NCI-H1694 (cell line): ENCODE measurements at regions not wholly inside any gene's neighbourhood (a gene's known extent, or its start where the extent isn't known, plus 50 kb on each side); places are given as distances from the start of the nearest gene placed in this dataset.

Source experiments
- DNase-seq: peaks from one replicate; lab custom pipeline; 2025; lab: John Stamatoyannopoulos, UW

DNA sequence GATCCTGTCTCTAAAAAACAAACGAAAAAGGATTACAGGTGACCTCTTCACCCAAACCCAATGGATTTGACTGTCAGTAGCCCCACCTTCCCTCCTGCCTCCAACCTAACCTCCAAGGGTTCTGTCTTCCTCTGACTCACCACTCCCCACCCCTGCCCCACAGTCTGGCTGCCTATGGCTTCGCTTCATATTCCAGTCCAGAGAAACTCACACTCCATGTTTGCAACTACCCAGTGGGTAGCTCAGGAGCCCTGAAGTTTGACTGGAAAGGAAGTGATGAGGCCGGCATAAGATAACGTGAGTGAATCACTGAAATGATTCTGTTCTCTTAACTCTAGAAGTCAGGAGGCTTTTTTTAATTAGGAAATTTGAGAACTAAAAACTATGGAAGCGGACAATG, 303.9 kb downstream of the FOXO1 start:
- no peak for DNase-seq

DNA sequence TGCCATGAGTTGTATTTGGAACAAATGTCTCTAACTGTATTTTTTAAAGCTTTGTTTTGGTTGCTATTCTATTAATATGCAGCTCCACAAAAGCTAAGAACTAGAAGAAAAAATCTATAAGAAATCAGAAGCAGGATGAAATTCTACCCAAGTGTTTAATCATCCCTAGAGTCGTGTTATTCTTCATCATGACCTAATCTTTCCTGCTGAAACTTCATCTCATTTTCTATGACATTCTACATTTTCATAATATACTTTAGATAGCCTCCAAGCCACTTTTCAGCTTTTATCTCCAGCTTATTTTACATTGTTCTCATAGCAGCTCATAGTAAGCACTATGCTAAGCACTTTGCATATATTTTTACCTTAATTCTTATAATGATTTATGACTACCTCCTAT, 302.8 kb downstream of the FOXO1 start:
- no peak for DNase-seq

DNA sequence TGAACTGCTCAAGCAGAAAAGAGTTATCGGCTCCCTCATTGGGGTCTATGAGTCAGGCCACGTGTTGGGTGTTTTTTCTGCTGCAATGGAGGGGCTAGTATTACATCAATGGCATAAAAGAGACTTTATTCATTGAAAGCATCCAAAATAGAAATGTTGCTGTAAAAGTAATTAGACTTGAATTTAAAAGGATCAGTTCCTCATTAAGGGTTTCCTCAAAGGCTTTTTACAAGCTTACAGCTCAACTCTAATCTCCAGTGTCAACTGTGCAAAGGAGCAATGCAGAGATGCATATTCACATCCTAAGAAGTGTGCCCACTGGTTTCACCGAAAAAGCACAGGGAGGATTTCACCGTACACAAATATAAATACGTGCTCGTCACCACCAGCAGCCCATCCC, 300.3 kb downstream of the FOXO1 start:
- no peak for DNase-seq

DNA sequence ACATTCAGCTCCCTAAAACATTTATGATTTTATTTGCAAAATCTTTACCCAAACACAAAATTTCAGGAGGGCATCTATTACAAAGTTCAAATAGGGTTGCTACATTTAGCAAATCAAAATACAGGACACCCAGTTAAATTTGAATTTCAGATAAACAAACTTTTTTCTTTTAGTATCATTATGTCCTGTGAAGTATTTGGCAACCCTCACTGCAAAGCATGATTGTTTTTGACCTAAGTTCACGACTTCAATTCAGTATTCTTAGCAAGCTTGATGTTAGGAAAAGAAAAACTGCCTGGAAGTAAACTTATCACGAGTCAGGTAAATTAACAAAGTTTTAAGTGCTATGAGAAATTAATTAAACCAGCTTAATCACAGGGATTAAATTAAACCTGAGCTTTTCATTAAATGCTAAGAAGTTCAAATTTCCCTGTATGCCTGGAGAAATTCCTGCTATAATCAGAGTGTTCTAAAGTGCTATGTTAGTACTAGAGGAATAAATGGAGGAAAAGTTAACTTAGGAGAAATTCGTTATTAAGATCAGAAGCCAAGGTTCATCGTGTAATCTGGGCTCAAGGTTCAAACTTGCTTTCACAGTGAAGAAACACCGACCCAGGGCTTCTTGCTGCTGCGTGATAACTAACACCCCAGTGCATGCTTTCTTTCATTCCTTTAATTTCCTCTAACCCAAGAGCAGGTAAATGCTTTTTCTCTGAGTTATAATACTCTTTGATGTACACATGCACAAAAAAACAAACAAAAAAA, 298.1 kb downstream of the FOXO1 start:
- no peak for DNase-seq

DNA sequence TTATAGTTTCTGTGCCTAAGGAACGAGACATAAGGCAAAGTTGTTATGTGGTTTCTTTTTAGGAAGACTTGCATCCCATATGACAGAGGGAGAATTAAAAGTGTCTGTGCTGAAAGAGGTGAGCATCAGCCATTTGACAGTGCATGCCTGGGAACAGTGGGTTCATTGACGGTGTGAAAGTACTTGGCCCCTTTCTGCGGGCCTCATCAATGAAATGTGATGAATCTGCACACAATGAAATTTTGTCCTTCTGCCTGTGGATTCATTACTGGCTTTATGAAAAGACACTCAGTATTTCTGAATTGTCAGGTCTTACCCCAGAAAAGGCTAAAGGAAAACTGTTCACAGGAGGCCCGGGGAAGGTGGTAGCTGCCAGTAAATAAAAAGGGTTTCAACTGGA, 295.8 kb downstream of the FOXO1 start:
- DNase-seq: no peak

DNA sequence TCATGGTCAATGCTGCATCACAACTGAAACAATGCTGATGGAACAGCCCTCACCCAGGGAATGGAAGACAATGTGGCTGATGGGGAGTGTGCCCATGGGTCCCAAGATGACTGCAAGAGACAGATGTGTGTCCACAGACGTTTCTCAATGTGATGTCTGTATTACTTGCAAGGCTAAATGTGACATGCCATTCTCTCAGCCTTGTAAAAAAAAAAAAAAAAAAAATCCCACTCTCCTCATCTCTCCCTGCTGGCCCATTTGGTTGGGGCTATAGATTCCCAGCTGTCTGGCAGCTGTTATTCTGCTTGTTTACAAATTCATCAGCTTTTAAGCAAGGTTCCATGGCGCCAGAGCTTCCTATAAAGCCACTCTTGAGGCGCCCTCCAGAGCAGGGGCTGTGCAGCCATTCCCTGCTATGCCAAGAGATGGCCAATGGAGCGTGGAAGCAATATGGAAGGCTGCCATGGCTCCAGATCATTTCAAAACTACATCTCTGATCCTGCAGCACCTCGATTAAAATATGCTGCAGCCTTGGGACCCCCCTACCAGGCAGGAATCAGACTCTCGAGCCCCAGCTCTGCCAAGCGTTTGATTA, 294.8 kb downstream of the FOXO1 start:
- DNase-seq: peak; percentile 99

DNA sequence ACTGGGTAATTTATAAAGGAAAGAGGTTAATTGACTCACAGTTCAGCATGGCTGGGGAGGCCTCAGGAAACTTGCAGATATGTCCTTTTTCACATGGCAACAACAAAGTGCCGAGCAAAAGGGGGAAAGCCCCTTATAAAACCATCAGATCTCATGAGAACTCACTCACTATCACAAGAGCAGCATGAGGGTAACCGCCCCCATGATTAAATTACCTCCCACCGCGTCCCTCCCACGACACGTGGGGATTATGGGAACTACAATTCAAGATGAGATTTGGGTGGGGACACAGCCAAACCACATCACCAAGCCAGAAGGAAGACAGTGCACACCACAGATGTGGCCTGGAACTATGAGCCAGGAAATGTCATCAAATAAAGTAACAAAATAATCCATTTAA, 292.8 kb downstream of the FOXO1 start:
- DNase-seq: peak; percentile 86

DNA sequence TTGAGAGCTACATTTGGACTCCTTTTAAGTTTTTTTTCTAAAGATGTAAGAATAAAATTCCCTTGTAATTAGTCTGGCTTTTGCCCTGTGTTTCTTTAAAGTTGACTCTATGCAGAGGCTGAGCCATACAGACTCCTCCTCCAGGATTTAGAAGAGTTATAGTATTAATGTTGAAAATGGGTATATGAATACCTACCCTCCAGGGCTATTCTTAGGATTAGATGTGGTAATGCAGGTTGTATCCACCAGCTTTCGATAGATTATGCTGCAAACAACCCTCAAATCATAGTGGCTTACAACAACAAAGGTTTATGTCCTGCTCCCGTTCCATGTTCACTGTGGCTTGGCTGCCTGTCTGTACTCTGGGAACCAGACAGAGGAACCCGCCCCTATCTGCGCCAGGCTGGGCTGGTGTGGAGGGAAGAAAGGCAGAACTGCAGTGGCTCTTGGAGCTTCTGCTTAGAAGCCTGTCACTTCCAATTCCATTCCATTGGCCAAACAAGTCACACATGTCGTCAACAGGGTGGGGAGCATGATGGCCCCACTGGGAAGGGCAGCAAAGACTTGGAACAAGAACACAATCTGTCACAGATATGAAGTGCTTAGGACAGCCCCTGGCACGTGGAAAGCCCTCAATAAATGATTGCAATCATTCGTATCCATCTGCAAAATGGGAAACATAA, 290.8 kb downstream of the FOXO1 start:
- DNase-seq: peak; percentile 72

DNA sequence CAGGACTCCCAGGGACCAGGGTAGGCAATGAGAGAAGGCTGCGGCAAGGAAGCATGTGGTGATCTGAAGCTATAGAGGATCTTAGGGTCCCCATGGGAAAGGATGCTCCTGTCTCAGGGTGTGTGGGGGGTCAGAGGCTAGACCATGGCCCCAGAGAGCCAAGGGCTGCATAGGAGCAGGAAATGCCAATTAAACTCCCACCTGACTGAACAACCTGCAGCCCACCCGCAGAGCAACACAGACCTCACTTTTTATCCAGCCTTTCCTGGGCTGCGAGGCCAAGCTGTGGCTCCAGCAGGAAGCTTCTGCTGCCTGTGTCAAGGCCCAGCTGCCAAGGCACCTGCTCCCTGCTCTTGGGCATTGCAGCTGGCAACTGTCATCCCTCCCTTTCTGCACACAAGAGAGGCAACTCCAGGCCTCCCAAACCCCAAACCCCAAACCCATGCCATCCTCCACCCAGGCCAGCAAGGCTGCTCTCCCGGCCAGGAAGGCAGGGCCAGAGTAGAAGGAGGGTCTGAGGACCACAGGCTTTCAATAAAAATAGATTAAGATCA, 290.1 kb downstream of the FOXO1 start:
- DNase-seq: peak; percentile 64

DNA sequence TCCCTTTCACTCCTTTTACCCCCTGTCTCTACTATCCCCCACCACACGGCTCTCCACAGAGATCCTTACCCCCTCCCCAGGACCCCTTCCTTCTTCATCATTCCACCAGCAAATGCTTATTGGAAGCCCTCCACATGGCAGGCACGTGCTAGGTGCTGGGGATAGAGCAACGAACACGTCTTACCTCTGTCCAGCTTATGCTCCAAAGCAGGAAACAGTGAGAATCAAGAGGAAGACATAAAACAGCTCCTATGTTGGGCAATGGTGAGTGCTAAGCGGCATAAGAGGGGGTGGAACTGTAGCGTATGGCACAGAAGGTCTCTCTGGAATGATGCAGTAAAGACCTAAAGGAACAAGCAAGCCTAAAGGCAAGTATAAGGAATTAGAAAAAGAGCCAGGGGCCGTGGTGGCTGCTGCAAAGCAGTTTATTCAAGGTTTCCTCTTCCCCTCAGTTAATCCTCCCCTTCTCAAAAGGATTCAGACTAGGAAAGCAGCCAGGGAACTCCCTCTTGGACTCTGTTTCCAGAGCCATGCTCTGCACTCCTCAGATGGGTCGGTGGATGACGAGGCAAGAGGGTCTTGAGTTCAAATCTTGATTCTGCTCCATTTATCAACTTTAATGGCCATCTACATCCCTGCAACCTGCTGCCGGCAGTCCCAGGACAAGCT, 289.4 kb downstream of the FOXO1 start:
- DNase-seq: no peak

DNA sequence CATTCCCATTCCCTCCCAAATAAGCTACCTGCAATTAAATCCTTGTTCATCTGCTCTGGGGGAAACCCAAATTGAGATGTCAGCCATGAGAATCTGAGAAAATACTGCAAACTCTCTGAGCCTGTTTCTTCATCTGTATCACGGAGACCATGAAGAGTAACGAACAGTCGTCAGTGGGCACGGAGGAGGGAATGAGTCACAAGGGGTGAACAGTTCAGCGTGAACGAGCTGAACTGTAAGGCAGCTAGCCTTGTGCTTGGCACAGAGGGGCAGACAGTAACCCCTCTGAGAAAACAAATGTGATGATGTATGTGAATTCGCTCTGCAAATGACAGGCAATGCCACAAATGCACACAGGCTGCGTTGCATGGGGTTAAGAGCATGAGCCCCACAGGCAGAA, 288.7 kb downstream of the FOXO1 start:
- DNase-seq: no peak

DNA sequence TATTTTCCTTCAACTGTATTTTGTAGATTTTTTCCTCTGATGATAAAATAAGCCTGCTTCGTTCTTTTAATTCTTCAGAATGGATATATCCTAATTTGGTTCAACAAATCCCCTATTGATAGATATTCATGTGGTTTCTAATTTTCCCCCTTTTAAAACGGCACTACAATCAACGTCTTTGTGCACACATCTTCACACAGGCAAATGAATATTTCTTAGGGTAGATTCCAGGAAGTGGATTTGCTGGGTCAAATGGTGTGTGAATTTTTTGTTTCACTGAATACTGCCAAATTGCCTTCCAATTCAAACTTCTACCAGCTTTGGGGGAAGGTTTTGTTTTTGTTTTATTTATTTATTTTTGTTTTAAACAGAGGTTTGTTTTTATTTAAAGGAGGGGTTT, 287.2 kb downstream of the FOXO1 start:
- no peak for DNase-seq

DNA sequence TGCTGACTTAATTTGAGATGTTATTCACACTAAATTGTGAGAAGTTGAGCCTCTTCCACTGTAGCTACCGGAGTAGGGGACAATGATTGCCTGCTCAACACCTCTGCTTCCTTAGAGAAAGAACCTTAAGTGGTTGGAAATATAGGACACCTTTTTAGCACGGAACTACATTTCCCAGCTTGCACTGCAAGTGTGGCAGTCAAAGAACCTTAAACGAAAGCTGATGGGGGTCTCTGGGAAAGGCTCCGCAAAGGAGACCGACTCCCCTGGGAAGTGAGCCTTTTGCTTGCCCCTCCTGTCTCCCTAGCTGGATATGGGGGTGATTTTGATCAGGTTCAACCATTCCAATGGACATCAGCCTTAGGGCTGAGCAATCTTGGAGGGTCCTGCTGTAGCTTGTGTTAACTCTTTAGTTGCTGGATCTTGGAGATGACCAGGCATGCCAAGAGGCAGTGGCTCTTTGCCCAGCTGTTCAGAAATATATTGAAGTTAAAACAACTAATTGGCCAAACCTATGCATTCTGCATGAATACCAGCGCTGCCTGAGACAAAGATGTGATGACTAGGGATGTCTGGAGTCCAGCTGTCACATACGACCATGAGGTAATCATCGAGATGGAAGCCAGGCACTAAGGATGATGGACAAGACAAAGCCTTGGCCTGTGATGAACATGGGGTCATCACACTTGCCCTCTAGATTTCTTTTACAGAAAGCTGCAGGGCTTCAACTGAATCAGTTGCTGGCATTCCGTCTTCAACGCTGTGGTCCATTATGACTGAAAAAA, 286.5 kb downstream of the FOXO1 start:
- no peak for DNase-seq

DNA sequence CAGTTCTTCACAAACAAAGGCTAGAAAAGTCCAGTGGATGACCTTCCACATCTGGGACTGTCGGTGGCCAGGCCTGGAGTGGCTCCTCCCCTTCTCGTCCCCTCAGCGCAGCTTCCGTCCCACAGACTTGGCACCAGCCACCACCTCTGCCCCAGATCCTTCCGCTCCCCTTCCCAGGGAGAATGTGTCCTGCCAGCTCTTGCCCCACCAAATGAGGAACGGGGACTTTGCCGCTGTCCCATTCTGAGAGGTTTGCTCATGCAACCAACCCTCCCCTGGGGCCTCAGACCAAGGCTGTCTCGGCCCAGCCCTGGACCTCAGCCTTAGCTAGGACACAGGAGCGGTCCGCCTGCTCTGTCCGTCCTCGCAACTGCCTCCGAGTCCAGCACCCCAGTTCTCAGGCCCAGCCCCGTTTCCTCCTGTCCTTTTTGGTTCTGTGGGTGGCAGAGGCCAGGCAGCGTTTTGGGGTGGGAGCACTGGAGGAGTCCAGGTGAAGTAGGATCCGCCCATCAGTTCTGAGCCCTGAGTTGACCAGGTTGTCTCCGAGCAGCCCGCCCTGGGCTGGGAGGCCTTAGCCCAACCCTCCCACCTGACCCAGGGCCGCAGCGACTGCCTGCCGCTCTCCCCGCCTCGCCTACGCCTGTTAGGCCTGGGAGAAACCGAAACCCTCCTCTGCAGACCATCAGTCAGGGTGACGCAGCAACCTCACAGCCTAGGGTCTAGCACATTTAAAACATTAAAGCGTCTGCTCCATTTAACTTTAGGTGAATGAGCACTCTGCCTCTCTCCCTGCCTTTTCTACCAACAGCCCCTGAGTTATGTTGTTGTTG, 284.3 kb downstream of the FOXO1 start:
- DNase-seq: no peak

DNA sequence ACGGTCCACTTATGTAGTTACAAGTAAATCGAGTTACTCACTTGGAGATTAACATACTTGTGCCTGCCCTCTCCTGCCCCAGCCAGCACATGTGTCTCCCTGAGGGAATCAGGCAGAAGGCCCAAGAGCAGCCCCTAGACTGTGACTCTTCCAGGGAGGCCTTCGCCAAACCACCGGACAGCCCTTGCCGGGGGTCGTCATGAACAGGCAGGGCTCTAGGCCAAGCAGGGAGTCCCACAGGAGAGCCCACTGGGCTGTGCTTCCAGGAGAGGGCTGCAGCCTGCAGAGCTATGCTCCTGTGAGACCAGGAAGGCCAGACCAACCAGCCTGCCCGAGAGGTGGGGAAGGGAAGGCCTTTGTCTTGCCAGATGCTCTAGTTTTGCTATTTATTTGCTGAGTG, 283.3 kb downstream of the FOXO1 start:
- no peak for DNase-seq

DNA sequence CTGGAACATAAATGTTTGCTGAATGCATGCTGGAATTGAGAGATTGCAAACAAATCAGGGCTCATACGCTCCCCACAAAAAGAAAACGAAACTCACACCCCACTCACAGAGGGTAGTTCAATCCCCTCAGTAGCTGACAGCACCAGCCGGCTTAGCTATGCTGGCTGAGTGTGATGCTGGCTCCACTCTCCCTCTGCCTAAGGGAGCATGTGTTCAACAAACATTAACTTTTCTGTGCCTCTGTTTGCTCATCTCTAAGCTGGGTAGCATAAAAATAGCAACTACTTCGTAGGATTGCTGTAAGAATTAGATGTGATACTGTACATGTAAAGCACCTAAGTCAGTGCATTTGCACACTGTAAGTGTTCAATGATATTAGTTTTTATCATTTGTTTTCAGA, 282.6 kb downstream of the FOXO1 start:
- no peak for DNase-seq

DNA sequence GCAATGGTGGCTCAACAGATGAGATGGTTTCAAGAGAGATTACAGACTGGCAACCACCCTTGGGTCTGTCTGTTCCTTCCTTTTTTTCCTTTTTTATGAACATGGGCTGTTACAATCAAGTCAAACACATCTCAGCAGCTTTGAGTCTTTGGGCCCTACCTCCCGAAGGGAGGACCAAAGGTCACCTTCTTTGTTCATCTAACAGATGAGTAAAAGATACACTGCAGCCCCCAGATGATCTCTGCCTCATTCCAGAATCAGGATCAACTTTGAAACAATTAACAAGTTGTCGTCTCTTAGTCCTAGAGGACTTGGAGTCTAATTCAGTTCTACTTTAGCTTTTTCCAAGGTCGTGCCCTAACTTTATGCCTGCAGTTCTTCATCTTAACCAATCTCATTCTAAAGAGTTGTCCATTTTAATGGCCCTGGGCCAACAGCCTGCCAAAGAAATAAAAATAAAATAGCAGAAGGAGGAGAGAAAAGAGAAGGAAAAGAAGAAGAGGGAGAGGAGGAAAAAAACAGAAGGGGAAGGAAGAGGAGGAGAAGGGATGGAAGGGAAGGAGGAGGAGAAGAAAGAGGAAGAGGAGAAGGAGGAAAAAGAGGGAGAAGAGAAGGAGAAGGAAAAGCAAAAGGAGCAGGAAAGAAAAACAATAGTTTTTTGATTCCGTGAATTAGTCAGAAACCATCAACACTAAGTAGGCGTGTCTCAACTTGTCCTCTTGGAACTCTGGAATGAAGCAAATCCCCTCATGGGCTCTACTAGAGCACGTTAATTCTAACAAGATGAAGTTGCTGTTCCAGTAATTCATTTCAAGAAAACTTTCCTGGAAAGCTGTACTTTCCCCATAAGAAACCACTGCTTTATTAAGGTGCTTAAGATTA, 281.2 kb downstream of the FOXO1 start:
- no peak for DNase-seq

DNA sequence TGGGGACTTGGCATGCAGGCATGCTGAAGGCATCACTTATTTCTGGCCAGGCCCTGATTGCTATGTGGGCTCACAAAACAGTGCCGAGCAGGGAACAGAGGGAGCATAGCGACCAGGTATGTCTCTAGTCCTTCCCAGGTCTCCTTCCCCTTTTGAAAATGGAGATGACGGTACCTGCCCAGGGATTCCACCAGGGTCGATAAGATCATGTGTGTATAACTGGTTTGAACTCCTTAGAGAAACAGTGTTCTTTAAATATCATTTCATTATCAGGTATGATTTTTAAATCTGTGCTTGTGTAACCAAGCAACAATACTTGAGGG, 280.6 kb downstream of the FOXO1 start:
- DNase-seq: no peak

DNA sequence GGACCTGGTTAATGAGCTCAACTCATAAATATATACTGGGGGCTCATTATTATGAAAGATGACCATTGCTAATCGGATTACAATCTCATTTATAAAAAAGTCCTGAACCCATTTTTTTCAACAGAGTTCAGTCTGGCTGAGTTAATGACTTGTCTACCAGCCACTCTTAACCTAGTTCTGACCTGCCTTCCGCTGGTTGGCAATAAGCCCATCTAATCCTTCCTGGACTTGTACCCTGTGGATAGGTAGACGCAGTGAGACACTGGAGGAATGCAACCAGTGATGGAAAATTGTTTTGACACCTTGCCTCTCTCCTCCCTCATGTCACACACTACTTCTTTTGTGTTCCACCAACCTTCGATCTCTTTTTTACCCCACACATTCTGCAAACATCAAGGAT, 279.9 kb downstream of the FOXO1 start:
- no peak for DNase-seq

DNA sequence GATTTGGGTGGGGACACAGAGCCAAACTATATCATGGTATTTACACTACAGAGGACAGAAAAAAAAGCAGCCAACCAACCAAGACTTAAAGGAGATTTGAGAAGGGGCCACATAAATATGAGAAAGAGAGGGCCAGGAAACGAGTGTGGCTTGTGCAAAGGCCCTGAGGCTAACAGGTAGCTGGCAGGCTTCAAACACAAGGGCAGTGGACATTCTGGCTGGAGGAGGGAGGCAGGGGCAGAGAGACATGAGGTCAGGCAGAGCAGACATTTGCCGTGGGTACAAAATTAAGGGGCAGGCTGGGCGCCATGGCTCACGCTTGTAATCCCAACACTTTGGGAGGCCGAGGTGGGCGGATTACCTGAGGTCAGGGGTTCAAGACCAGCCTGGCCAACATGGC, 278.7 kb downstream of the FOXO1 start:
- no peak for DNase-seq
